VCaP (cell line): ENCODE measurements at regions not wholly inside any gene's neighbourhood (a gene's known extent, or its start where the extent isn't known, plus 50 kb on each side); places are given as distances from the start of the nearest gene placed in this dataset.

ENCODE experiments used
- H3K27ac ChIP-seq: fragments of 450-650 bp; 2 replicates; pipeline ENCODE4 v1.5.1; 2017
- CTCF ChIP-seq: fragments of 450-650 bp; conservative IDR thresholded peaks from 2 replicates; pipeline ENCODE4 v1.5.1; 2017; ENCODE audit warnings: mild to moderate bottlenecking, moderate library complexity

- H3K27ac ChIP-seq = no peak overlapping the region; the same call in 1 of the 2 replicates
- TF ChIP-seq CTCF = no peak
These were observed 253.8 kb downstream of the LTN1 start for GRCh38 chr21:28738882-28739281.

- peak overlapping the region; percentile 15 for H3K27ac ChIP-seq
- no peak for TF ChIP-seq CTCF
These were observed 254.3 kb downstream of the LTN1 start for GRCh38 chr21:28738420-28738704.

GRCh38 chr21:28737674-28738419 lies 254.8 kb downstream of the LTN1 start:
- H3K27ac ChIP-seq = peak overlapping the region; percentile 15
- no peak for TF ChIP-seq CTCF

DNA sequence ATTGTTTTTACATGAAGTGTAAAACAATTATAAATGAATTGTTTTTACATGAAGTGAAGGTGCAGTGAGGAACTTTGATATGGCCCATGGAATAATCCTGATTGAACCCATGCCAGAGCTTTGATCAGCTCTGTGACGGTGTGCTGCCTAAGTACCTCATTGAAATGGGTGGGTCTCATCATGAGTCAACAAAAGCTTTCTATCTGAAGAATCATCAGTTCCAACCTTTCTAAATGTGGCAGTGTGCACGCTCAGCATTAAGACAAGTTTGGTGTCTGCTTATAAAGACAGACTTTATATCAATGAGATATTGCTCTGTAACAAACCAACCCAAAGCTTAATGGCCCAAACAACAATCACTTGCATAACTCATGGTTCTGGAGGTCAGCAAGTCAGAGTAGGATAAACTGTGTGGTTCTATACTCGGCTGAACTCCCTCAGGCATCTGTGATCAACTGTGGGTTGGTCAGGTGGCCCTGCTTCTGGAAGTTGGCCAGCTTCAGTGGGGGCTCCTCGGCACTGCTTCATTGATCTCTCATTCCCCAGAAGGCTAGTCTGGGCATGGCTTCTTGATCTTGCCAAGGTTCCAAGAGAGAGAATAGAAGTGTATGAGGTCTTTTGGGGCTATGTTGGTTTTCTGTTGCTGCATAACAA lies 258.0 kb downstream of the LTN1 start:
- H3K27ac ChIP-seq = peak overlapping the region; percentile 3; the same call in 1 of the 2 replicates
- no peak for TF ChIP-seq CTCF

- TF ChIP-seq CTCF = no peak
- no peak overlapping the region for H3K27ac ChIP-seq
These were observed 260.9 kb downstream of the LTN1 start for GRCh38 chr21:28731700-28732321.

DNA sequence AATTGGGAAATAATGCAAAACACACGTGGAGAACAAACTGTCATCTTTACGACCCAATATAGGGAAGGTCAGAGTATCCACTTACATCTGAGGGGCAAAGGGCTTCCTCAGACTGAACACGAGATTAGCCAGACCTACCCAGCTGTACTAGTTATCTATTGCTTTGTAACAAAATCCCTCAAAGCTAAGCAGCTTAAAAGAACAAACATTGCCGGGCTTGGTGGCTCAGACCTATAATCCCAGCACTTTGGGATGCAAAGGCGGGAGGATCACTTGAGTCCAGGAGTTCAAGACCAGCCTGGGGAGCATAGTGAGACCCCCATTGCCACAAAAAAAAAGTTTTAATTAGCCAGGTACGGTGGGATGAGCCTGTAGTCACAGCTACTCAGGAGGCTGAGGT lies 262.8 kb downstream of the LTN1 start:
- H3K27ac ChIP-seq = no peak overlapping the region
- TF ChIP-seq CTCF = no peak

DNA sequence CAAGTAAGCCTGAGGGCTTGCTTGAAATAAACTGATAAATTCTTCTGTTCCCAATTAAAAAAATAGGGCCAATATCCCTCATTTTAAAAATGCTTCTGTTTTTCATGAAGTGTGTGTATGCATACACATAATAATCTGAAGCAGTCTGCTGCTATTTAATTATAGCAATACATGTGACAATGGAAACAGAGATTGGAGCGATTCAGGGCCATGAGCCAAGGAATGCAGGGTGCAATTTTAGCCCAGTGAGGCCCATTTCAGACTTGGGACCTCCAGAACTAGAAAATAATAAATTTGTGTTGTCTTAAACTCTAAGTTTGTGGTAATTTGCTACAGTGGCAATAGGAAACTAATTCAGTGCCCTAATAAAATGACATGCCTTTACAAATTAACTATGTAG lies 264.9 kb downstream of the LTN1 start:
- H3K27ac ChIP-seq = no peak overlapping the region
- TF ChIP-seq CTCF = no peak
